ENCODE measurements at regions not wholly inside any gene's neighbourhood (a gene's known extent, or its start where the extent isn't known, plus 50 kb on each side); places are given as distances from the start of the nearest gene placed in this dataset.

DNA sequence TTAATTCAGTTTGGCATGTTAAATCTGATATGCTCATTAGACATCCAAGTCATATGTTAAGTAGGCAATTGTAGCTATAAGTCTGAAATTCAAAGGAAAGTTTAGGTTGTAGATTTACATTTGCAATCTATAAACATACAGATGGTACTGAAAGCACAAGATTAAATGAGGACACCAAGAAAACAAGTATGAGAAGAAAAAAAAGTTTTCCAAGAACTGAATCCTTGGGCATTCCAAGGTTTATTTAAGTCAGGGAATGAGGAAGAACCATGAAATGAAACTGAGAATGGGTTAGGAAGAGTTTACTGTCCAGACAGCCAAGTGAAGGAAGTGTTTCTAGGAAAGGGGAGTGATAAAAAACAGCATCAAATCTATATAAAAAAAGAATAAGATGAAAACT lies 756.1 kb upstream of the DPPA4 start:
- DNase-seq (ENCODE audit: low read depth, low spot score) = no peak

DNA sequence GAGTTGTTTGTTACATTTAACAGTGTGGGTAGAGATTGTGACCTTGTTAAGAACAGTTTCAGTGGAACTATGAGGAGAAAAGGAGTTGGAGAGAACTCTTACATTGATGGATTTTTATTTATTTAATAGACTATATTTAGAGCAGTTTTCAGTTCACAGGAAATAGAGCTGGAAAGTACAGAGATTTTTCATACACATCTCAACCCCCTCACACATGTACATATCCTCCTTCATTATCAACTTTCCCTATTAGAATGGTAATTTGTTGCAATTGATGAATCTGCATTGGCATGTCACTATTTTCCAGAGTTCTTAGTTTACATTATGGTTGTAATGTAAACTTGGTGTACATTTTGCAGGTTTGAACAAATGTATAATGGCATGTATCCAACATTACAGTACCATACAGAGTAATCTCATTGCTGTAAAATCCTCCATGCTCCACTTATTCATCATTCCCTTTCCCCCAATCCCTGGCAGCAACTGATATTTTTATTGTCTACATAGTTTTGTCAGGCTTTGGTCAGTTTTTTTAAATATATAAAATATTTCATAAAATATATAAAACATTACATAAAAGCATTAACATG lies 756.6 kb upstream of the DPPA4 start:
- no peak for DNase-seq (ENCODE audit: low read depth, low spot score)

DNA sequence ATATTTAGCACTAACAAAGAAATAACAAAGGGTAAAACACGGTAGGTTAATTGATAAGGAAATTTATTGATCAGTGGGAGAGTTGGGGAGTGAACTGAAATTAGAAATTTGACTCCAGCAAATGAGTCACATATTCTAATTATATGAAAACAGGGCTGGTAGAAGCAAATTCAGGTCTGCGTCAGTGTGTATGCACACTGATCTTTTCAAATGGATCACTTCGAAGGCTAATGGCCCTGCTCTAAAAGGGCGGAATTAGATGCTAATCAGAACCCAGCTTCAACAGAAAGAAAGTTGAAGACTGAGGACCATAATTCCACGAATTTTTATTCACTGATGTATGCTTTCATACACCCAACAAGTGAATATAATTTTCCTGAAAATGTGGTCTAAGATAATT lies 762.4 kb upstream of the DPPA4 start:
- no peak for DNase-seq (ENCODE audit: low read depth, low spot score)

DNA sequence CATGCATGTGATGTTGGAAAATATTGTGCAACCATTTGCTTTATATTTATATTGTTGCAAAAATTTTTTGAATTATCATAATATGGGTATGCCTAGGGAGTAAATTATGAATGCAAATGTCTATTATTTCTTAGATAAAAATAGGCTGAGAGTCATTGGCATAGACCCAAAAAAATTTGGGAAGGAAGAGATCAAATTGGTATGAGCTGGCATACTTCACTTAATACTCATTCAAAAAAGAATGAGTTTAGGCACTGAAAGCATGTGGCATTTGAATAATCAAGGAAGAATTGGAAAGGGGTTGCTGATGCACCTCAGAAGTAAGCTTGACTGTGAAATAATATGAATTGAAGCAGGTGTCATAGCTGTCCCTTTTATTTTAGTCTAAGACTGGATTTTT lies 764.0 kb upstream of the DPPA4 start:
- no peak for DNase-seq (ENCODE audit: low read depth, low spot score)

DNA sequence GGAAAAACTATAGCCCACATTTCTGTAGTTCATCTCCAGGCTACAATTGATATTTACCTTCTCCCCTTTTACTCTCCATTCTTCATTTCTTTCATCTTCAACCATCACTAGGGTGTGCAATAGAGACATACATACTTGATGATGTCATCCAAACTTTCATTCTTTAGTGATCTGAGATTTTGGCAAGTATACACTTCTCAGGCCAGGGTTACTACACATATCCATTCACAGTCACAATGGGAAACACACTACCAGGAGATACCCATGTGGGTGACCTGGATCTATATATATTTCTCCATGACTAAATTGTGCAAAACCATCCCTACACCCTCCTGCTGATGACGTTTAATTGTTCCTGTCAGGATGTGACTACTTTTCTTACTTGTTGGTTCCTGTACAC lies 769.5 kb upstream of the DPPA4 start:
- no peak for DNase-seq (ENCODE audit: low read depth, low spot score)

DNA sequence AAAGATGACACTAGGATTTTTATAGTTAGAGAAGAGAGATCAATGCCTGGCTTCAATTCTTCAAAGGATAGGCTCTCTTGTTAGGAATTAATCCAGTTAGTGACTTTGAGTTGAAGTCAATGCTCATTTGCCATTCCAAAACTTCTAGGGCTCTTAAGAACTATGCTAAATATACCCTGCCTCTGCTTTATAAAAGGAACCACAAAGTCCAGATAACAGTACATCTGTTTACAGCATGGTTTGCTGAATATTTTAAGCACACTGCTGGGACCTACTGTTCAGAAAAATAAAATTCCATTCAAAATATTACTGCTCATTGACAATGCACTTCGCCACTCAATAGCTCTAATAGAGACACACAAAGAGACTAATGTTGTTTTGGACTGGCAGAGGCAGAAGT lies 786.6 kb upstream of the DPPA4 start:
- DNase-seq (ENCODE audit: low read depth, low spot score) = no peak

DNA sequence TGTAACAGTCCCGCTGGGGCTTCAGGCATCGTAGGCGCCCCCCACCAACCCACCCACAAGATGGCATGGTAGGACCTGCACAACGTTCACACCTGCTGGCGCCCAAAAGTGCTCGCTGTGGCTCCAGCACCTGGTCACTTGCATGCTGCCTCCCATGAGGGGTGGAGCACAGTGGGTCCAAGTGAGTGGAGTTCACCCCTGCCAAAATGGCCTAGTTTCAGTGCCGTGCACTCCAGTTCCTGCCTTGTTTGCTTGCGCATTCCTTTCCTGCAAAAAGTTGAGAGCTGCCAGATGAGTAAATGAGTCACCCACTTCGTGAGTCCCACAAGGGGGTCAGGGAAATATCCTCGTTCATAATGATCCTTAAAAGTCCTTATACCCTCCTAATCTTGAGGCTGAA lies 788.7 kb upstream of the DPPA4 start:
- no peak for DNase-seq (ENCODE audit: low read depth, low spot score)

DNA sequence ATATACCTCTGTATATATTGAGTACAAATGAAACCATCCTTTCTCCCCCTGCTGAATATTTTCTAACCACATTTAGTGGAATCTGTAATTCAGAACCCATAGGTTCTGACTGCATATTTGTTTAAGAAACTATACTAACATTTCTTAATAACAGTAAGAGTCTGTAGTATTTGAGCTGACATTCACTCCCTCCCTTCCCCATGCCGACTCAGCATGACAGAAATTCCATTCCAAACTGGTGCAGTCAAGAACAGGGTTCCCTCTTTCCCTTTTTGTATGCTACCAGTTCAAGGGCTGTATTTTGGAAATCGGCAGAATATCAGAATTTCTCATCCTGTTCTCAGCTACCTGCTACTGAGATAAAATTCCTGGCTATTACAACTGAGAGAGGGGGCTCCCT lies 796.6 kb upstream of the DPPA4 start:
- no peak for DNase-seq (ENCODE audit: low read depth, low spot score)

DNA sequence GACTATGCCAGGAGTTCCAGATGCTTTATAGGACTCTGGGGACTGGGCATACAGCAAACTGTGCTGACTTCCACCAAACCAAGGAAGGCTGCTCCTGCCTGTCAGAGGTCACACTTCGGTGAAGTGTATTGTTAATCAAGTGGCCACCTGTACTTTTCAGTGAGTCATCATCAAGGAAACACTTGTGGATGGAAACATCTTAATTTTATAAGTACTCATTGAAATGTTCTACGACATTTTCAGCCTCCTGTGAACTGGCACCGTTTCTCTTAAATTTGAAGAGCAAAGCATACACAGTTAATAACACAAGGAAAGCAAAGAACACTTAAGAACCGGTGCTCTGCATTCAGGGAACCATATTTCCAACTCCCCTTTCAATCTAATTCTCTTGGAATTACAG lies 801.7 kb upstream of the DPPA4 start:
- no peak for DNase-seq (ENCODE audit: low read depth, low spot score)

DNA sequence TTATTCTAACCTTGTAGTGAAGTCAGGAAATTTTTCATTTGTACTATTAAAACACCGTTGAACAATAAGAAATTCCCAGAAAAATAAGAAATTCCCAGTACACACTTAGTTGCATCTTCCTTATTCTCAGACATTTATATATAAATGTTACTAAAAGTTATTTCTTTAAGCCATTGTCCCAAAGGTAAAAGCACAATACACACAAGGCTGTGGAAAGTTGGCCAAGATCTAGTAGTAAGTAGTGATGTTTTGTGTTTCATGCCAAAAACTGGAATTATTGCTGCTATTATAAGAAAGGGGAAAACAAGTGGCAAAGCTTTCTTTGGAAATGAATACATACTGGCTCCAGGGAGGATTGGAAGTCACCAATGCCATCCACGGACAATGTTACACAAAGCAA lies 802.5 kb upstream of the DPPA4 start:
- no peak for DNase-seq (ENCODE audit: low read depth, low spot score)

DNA sequence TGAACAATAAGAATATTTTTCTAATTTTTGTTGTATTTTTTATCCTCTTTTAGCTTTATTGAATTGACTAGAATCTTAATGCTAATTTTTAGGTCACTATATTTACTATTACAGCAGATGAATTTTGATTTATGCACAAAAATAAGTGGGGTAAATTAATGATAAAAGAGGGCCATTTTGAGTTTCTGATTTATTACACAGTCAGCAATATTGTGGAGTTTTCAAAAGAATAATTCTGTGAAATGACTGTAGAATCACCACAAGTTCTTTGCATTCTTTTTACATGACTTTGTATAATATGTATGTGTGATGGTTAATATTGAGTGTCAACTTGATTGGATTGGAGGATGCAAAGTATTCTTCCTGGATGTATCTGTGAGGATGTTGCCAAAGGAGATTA lies 812.4 kb upstream of the DPPA4 start:
- no peak for DNase-seq (ENCODE audit: low read depth, low spot score)

DNA sequence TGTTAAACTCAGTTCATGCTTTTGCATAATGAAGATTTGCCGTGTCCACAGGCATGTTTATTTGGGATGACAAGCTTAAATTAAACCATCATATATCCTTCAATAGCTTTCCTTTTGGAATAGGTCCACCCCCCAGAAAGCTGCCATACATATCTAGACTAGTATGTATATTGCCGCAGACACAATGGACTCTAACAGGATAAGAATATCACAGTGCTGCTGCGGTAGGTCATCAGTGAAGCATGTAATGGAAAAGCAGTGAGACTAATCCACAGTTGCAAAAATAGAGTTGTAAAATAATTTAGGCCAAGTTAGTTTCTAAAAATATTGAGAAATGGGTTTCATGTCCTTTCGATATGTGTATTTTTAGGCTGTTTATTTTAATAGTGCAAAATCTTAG lies 819.9 kb upstream of the DPPA4 start:
- DNase-seq (ENCODE audit: low read depth, low spot score) = no peak

DNA sequence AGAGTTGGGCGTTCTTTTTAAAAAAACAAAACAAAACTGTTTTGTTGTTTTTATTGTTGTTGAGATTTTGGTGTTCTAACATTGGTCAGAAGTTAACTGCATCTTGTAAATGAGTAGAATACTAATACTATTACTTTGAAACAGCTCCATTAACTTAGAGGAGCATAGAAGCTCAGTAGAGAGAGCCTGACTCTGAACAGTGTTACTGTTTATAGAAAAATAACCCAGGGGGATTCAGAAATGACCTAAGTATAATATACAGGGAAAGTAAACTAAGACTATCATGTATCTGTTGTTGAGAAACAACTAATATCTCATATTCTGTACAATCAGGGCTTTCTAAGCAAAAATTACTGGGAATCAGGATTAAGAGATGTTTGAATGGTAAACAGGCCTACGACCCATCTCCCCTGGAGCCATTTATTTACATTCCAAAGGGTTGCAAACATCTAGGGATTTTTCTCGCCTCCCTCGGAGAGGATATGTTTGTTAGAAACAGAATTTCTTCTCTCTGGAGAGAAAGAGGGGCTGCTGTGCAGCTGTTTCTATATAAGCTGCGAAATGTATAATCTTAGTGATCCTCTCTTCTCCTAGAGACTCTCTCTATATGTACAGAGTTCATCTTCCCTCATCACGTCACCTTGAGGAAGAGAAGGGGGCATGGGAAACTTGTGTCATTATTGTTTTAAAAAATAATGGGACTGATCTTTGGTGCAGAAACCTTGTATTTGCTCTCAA lies 827.5 kb upstream of the DPPA4 start:
- DNase-seq (ENCODE audit: low read depth, low spot score) = no peak

DNA sequence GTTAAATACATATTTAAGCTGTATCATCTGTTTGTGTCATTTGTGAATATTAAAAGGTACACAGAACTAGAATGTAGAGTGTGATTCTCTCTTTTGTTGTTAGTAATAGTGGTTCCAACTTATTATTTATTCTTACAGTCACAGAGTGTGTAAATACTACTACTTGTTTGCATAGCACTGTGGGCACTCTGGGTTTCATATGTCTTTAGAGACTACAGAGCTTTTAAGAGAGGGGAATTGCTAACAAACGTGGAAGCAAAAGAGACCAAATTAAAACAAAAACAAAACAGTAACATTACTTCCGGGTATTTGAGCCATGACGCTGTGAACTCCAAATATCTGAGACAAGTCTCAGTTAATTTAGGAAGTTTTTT lies 828.0 kb upstream of the DPPA4 start:
- no peak for DNase-seq (ENCODE audit: low read depth, low spot score)

DNA sequence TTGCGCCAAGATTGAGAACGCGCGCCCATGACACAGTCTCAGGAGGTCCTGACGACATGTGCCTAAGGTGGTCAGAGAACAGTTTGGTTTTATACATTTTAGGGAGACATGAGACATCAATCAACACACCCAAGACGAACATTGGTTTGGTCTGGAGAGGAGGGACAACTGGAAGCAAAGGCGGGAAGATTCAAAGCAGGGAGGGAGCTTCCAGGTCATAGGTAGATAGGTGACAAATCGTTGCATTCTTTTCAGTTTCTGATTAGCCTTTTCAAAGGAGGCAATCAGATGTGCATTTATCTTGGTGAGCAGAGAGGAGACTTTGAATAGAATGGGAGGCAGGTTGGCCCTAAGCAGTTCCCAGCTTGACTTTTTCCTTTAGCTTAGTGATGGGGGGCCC lies 828.4 kb upstream of the DPPA4 start:
- DNase-seq (ENCODE audit: low read depth, low spot score) = no peak

DNA sequence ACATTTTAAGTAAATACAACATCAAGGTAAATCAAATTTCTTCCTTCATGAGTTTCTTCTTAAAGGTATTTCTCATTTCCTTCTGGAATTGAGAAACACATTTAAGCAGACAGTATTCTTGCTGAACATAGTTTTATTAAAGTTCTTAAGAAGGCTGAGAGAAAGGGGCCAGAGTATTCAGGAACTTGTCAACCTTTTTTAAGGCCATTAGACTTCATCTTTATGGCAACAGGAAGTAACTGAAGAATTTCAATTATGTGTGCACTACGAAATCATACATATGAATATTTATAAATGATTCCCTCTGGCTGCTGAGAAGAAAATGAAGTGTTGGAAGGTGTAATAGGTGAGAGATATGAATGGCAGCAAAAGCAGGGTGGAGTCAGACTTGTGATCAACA lies 829.4 kb upstream of the DPPA4 start:
- no peak for DNase-seq (ENCODE audit: low read depth, low spot score)

DNA sequence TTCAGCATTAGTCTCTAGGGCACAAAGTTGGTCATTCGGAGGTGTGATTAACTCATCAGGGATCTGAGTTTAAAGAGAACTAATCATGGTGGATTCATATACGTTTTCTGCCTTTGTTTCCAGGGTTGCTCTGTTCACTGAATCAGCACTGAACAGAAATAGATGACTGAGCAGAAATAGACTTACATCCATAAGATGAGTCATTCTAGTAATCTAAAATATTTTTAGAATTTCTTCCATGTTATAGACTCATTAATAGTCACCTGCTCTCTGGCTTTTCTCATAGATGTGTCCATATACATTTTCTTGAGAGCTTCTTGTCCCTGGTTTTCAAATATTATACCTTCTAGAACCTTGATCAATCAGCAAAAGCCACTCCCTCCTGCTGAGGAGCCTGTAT lies 837.6 kb upstream of the DPPA4 start:
- DNase-seq (ENCODE audit: low read depth, low spot score) = no peak

DNA sequence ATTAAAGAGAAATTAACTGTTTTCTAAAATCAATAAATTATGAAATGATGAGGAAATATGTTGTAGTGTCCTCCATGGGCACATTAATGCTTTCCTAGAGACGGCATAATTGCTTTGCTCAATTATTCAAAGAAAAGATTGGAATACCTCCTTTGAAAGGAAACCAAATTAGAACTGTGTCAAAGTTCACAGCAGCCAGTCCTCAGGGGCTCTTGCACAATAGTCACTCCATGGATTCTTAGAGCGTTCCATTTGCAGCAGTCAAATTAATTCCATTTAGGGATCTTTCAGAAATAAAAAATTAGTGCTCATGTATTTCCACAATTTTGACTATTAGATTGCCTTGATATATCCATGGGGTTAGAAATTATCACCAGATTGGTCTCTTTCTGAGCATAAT lies 841.6 kb upstream of the DPPA4 start:
- no peak for DNase-seq (ENCODE audit: low read depth, low spot score)

DNA sequence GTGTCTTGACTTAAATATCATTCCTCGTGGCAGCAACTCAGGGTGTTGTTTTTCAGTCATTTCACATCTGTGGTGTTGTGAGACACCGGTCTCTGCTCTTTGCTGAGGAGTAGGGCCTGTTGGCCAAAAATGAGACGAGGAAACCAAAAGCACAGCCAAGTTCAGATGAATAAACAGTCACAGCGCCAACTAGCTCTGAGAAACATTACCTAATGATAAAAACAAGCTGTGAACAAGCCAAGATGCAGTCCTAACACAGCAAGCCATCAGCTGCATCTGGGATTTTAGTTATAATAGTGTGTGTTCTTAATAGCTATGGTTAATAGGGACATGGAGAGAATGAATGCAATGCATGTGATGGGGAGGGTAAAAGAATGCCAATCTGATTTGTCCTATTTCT lies 843.4 kb upstream of the DPPA4 start:
- DNase-seq (ENCODE audit: low read depth, low spot score) = no peak

DNA sequence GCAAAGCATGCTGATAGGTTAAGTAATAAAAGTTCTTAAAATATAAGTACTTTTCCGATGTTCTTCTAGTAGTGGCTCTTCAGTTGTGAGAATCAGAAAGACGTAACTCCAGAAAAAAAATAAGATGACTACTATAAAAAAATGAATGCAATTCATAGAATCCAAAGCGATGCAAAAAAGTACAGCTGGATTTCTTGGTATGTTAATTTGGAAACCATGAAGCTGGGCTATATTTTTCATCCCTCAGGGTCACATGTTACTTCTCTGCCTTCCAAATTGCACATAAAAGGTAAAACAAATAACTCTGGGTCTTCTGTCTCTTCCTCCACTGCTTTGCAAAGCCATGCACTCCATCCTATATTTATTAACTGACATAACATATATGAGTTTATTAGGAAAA lies 843.9 kb upstream of the DPPA4 start:
- no peak for DNase-seq (ENCODE audit: low read depth, low spot score)

DNA sequence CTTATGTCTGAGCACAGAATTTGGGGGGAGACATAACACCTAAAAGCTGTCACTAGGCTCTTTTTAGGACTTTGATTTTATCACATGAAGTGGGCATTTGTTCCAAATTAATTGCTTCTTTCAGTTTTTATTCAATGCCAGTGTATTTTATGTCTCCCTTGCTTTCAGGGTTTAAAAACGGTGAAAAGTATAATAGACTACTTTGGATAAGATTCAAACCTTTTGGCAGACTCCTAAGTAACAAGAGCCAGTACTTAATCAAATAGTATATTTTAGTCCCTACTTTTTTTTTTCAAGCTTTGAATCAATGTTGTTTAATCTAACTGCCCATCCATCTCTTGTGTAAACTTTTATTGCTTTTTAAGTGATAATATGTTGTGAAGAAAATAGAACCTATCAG lies 847.2 kb upstream of the DPPA4 start:
- no peak for DNase-seq (ENCODE audit: low read depth, low spot score)

DNA sequence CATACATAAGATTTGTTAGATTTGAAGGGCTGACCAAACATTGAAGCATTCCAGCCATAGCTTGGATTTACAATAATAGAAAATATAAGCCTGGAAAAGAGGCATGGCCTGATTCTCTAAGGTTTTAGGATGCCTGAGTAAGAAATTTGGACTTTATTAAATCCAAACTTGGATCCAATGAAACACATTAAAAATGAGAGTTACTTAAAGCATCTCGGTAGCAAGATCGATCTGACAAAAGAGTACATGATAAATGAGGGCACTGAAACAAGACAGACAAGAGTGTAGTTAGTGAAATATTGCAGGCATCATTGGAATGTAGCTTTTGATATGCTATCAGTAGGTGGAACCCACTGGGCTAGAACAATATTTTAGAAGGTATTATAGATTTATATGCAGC lies 855.7 kb upstream of the DPPA4 start:
- DNase-seq (ENCODE audit: low read depth, low spot score) = no peak

DNA sequence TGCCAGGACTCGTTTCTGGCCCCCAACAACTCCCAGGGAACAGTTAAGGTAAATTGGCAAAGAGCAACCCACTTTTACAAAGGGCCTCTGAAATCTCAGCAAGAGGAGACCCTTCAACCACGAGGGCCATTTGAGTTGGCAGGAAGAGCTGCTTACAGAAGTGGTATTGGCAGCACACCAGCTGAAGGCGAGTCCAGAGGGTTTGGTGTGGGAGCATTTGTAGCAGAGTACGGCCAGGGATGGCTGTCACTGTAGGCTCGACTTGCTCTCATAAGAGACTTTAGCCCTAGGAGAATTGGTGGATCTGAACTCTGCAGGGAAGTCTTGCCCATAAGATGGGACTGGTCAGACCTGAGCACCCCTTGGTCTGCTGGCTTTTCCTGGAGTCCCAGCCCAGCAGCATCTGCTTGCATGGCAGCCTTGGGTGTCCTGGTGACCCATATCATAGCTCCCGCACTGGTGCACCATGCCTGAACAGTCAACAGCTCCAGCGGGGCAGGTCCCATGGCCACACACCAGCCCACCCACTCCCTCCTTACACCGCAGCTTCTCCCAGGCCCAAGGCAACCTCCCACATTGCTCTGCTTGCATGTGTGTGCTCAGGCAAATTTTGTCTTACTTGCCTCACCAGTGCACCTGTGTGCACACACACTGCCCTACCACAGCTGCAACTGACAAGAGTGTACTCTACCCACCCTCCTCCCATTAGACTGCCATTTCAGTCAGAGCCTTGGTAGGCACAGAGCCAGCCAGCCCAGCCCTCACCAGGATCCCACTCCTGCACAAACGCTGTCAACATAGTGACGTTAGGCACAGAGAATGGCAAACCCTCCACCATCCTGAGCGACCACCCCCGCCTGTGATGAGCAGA lies 861.6 kb upstream of the DPPA4 start:
- no peak for DNase-seq (ENCODE audit: low read depth, low spot score)

Data from activated CD4-positive, CD25-positive, alpha-beta regulatory T cell treated with anti-CD3 and anti-CD28 coated beads, Interleukin-2, amount 50 U/mL, for 16 hours (primary cell).